AG04450 (cell line): ENCODE measurements at regions not wholly inside any gene's neighbourhood (a gene's known extent, or its start where the extent isn't known, plus 50 kb on each side); places are given as distances from the start of the nearest gene placed in this dataset.
"Not testable (repeated sequence)": the region's sequence is repeated elsewhere in the genome, so short reads cannot be mapped to it uniquely, and the experiment has no call there.

ENCODE experiments used
- CTCF ChIA-PET: fragments of 300-600, 350-600 bp; formaldehyde crosslinking; extraction: SDS; loops from one replicate; lab custom pipeline; 2022; ENCODE audit warnings: antibody characterized with exemption, inconsistent platforms; lab: Charles Lee
- POLR2A ChIA-PET: fragments of 350-600 bp; formaldehyde crosslinking; extraction: SDS; loops from one replicate; lab custom pipeline; 2021; ENCODE audit warnings: antibody characterized with exemption, inconsistent platforms; lab: Yijun Ruan, JAX
- DNase-seq: peaks from one replicate; pipeline ENCODE4 v3.0.0-alpha.2; 2011; ENCODE audit warnings: low read depth, low spot score
- H3K27ac ChIP-seq: one replicate; pipeline ENCODE4 v1.5.1; 2012; ENCODE audit warnings: low read depth, low read length, control low read depth
- H3K27me3 ChIP-seq: one replicate; pipeline ENCODE4 v1.6.0; 2012; ENCODE audit warnings: low read length; ENCODE audit not compliant: control insufficient read depth, insufficient read depth
- H3K4me3 ChIP-seq: 2 replicates; pipeline ENCODE4 v1.5.1; 2011; ENCODE audit warnings: mild to moderate bottlenecking, low read depth, low read length, control low read depth
- H3K9me3 ChIP-seq: 2 replicates; pipeline ENCODE4 v1.5.1; 2012; ENCODE audit warnings: low read length; ENCODE audit not compliant: control insufficient read depth, insufficient read depth
- CTCF ChIP-seq: IDR thresholded peaks from 2 replicates; pipeline ENCODE4 v1.5.1; 2011; ENCODE audit warnings: low read depth, low read length, control low read depth, inconsistent platforms

- H3K4me3 ChIP-seq, result no peak overlapping the region
- no peak for TF ChIP-seq CTCF
- DNase-seq, result no peak
- ChIA-PET POLR2A (no interaction called here), CTCF (no interaction called here)
- no peaks in the 10 kb centered on the region for H3K9me3 ChIP-seq
- H3K27me3 ChIP-seq, result no peaks in the 10 kb centered on the region
- no peak overlapping the region for H3K27ac ChIP-seq
Observed at GRCh38 chrX:95956745-95957144, 727.9 kb upstream of the DIAPH2 start.

DNA sequence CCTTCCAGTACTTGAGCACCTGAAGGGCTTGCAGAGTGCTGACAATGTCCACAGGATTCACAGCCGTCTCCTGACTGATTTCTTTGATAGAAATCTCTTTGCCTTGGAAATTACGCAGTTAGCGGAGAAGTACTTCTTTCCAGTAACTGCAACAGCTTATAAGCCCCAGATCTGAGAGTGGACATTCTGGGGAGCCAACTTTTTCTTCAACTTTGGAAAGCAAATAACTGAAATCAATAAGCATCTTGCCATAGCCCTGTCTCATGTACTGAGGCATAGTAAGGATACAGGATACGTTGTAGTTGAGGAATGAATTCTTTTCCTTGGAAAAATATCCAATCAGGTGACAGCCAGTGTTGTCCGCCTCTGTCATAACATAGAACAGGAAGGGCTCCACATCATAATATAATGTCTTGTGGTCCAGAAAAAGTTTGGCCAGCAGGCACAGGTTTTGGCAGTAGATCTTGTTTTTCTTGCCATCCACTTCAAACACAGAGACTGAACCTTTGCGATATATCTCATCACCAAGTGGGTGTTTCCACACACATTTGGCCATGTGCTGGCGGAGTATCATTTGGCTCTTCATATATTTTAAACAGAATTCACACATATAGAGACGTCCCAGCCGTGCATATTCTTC is 711.1 kb upstream of the DIAPH2 start:
- POLR2A ChIA-PET, H3K4me3 ChIP-seq, DNase-seq, H3K9me3 ChIP-seq, CTCF ChIA-PET, H3K27me3 ChIP-seq, H3K27ac ChIP-seq: not testable (repeated sequence)

DNA sequence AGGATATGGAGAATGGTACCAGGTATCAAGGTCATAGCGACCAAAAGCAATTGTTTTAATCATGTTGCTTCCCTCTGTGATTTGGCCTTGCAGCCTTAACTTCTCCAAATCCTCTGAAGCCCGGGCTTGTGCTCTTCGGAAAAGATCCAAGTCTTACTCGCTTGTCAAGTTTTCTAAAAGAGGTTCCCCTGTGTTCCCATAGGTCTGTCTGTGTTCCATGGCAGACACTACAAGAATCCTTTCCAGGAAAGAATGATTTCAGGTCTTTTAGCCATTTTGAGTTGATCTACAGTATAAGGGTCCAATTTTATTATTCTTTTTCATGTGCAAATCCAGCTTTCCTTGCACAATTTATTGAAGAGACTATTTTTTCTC is 710.6 kb upstream of the DIAPH2 start:
- ChIA-PET POLR2A (no interaction called here), CTCF (no interaction called here)
- DNase-seq, result no peak
- Histone ChIP-seq H3K4me3 (no peak overlapping the region), H3K27ac (no peak overlapping the region), H3K27me3 (no peaks in the 10 kb centered on the region), H3K9me3 (no peaks in the 10 kb centered on the region)
- no peak for TF ChIP-seq CTCF

GRCh38 chrX:95974890-95975289 is 709.8 kb upstream of the DIAPH2 start:
- Histone ChIP-seq H3K9me3 (no peaks in the 10 kb centered on the region), H3K27ac (no peak overlapping the region), H3K27me3 (no peaks in the 10 kb centered on the region), H3K4me3 (no peak overlapping the region)
- CTCF ChIA-PET, result no interaction called here
- no peak for TF ChIP-seq CTCF
- no peak for DNase-seq
- POLR2A ChIA-PET, result no interaction called here

DNA sequence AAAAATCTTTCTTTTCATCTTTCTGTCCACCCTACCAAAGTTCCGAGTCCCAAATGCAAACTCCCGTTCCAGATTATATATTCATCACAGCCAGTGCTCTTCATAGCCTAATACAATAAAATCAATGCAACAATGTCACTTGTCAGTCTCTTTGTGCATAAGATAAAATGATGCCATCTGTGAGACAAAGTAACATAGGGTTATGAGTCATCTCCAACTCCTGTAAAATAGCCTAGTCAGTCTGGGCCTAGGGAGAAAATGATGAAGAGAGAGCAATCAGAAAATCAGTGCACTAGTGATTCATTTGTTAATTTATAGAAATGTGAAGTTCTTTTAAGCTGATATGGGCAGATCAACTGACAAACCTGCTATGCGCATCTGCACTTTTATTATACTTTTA is 689.1 kb upstream of the DIAPH2 start:
- ChIA-PET CTCF (no interaction called here), POLR2A (no interaction called here)
- H3K9me3 ChIP-seq, result no peaks in the 10 kb centered on the region
- no peak for TF ChIP-seq CTCF
- H3K27me3 ChIP-seq, result no peaks in the 10 kb centered on the region
- H3K27ac ChIP-seq, result no peak overlapping the region
- DNase-seq, result no peak
- H3K4me3 ChIP-seq, result no peak overlapping the region

- Histone ChIP-seq H3K27me3 (no peaks in the 10 kb centered on the region), H3K27ac (no peak overlapping the region), H3K9me3 (no peaks in the 10 kb centered on the region), H3K4me3 (no peak overlapping the region)
- no peak for TF ChIP-seq CTCF
- ChIA-PET POLR2A (no interaction called here), CTCF (no interaction called here)
- DNase-seq, result no peak
Observed at GRCh38 chrX:95996294-95996693, 688.3 kb upstream of the DIAPH2 start.
